Osteocyte (in vitro differentiated cells): ENCODE measurements at regions not wholly inside any gene's neighbourhood (a gene's known extent, or its start where the extent isn't known, plus 50 kb on each side); places are given as distances from the start of the nearest gene placed in this dataset.

ENCODE experiments used
- DNase-seq: peaks from one replicate; pipeline ENCODE4 v3.0.0; 2021; ENCODE audit warnings: mixed read lengths; ENCODE audit not compliant: unreplicated experiment; ENCODE audit errors: extremely low spot score
- H3K27ac Mint-ChIP-seq: one replicate; pipeline ENCODE4 v1.8.0; 2021; ENCODE audit warnings: mild to moderate bottlenecking, mixed read lengths; ENCODE audit not compliant: unreplicated experiment
- H3K27me3 Mint-ChIP-seq: one replicate; pipeline ENCODE4 v1.8.0; 2021; ENCODE audit warnings: mixed read lengths; ENCODE audit not compliant: unreplicated experiment
- H3K36me3 Mint-ChIP-seq: one replicate; pipeline ENCODE4 v1.8.0; 2021; ENCODE audit warnings: mixed read lengths; ENCODE audit not compliant: unreplicated experiment
- H3K4me1 Mint-ChIP-seq: one replicate; pipeline ENCODE4 v1.8.0; 2021; ENCODE audit warnings: mixed read lengths; ENCODE audit not compliant: unreplicated experiment
- H3K4me3 Mint-ChIP-seq: one replicate; pipeline ENCODE4 v1.8.0; 2021; ENCODE audit warnings: mild to moderate bottlenecking, moderate library complexity, mixed read lengths; ENCODE audit not compliant: unreplicated experiment
- H3K9me3 Mint-ChIP-seq: one replicate; pipeline ENCODE4 v1.8.0; 2021; ENCODE audit warnings: mixed read lengths; ENCODE audit not compliant: unreplicated experiment
- TF ChIP-seq, protein P1 (sequence below): fragments of 200-600 bp; sonication (generic); IDR thresholded peaks from 2 replicates; pipeline ENCODE4 v1.5.0; 2021; ENCODE audit warnings: antibody characterized with exemption, mild to moderate bottlenecking, moderate library complexity

DNA sequence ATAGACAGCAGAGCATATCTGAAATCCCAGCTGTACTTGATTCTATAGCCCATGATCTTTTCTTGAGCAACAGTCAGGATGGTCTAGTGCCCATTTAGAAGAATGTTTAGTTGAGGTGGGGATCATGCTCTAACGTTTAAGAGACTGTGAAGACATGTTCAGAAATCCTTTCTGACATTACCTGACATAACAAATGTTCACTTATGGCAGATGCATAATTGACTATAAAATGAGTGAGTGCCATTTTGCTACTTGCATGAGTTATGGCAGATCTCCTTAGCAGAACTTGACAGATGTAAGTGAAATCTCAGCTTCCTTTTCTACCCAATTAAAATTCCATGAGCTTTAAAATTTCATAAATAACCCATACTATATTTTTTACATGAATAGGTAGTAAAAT is 209.5 kb upstream of the MMADHC start:
- no peak overlapping the region for H3K4me3 Mint-ChIP-seq
- DNase-seq = no peak
- H3K4me1 Mint-ChIP-seq = peaks cover 2% of the 10 kb centered on the region
- peaks cover 3% of the 10 kb centered on the region for H3K36me3 Mint-ChIP-seq
- H3K27ac Mint-ChIP-seq = no peak overlapping the region
- TF ChIP-seq, protein P1, sequence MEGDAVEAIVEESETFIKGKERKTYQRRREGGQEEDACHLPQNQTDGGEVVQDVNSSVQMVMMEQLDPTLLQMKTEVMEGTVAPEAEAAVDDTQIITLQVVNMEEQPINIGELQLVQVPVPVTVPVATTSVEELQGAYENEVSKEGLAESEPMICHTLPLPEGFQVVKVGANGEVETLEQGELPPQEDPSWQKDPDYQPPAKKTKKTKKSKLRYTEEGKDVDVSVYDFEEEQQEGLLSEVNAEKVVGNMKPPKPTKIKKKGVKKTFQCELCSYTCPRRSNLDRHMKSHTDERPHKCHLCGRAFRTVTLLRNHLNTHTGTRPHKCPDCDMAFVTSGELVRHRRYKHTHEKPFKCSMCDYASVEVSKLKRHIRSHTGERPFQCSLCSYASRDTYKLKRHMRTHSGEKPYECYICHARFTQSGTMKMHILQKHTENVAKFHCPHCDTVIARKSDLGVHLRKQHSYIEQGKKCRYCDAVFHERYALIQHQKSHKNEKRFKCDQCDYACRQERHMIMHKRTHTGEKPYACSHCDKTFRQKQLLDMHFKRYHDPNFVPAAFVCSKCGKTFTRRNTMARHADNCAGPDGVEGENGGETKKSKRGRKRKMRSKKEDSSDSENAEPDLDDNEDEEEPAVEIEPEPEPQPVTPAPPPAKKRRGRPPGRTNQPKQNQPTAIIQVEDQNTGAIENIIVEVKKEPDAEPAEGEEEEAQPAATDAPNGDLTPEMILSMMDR = no peak
- no peaks in the 10 kb centered on the region for H3K27me3 Mint-ChIP-seq
- H3K9me3 Mint-ChIP-seq = peaks cover 10% of the 10 kb centered on the region

DNA sequence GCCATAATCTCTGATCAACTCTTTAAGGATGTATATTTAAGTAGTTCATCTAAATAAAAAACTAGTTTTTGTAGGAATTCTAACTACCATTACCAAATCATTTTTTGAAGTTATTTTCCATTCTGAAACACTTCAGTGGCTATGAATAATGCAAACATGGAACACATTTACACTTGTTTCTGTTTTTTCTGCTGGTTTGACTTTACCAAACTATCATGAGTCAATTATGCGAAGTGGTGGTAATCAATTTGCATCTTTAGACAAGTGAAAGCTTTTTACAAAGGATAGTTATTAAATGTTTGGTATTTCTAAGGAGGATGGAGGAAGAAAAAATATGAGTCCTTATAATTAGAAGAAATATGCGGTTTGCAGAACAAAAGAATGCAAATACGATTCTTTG is 202.0 kb upstream of the MMADHC start:
- DNase-seq = no peak
- H3K27ac Mint-ChIP-seq = no peak overlapping the region
- H3K36me3 Mint-ChIP-seq = peaks cover 9% of the 10 kb centered on the region
- peaks cover 24% of the 10 kb centered on the region for H3K9me3 Mint-ChIP-seq
- no peaks in the 10 kb centered on the region for H3K27me3 Mint-ChIP-seq
- TF ChIP-seq, protein P1 = no peak
- no peak overlapping the region for H3K4me3 Mint-ChIP-seq
- H3K4me1 Mint-ChIP-seq = no peaks in the 10 kb centered on the region

DNA sequence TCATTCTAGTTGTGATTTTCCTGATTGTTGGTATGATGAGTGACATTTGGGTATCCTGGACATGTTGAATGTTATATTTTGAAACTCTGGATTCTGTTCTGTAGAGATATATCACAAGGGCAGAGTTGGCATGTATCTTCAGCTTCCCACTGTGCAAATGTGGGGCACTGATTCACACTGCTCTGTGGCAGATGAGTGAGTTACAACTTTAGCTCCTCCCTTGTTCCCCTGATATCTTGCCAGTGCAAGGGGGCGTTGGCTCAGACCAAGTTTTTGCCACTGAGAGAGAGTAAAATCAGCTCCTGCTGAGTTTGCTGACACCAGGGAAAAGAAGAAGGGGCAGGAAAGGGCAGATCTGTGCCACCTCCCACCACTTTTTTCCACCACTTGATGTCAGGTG is 199.6 kb upstream of the MMADHC start:
- H3K4me3 Mint-ChIP-seq = no peak overlapping the region
- H3K36me3 Mint-ChIP-seq = peaks cover 5% of the 10 kb centered on the region
- TF ChIP-seq, protein P1 = no peak
- no peaks in the 10 kb centered on the region for H3K4me1 Mint-ChIP-seq
- H3K9me3 Mint-ChIP-seq = peaks cover 16% of the 10 kb centered on the region
- DNase-seq = no peak
- H3K27me3 Mint-ChIP-seq = no peaks in the 10 kb centered on the region
- H3K27ac Mint-ChIP-seq = no peak overlapping the region

DNA sequence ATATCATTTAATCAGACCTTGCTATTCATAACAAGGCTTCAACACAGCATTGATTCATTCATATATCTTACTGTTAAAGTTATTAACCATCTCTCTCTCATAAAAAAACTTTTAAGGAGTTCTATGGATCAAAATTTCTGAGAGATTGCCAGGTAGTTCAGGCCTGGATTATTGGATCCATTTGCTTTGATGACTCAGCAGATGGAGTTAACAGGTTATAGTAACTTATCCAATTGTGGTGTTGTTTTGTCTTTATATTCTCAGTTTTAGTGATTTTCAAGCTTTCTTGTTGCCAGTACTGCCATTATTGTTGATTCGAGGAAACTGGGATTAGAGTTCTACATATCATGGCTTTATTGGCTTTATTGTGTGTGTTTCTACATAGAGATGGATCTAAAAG is 195.7 kb upstream of the MMADHC start:
- TF ChIP-seq, protein P1 = no peak
- H3K27ac Mint-ChIP-seq = no peak overlapping the region
- H3K36me3 Mint-ChIP-seq = peaks cover 5% of the 10 kb centered on the region

DNA sequence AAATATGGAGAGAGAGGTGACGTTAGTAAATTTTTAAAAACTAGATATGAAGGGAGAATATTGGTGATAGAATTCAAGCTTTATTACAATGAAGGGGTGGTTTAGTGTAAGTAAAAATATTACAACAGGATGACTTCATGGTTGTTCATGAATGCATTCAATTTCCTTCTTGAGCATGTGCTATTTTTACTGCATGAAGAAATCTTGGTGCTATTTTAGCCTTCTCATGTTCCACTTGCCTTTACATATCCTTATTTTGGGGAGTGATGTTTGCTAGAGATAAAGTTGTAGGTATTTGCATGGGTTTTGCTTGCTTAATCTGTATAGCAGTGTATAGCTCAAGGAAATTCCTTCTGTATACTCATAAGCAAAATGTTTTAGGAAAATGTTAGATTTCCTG is 195.0 kb upstream of the MMADHC start:
- Mint-ChIP-seq H3K9me3 (peaks cover 22% of the 10 kb centered on the region), H3K4me3 (no peak overlapping the region), H3K27me3 (peaks cover 2% of the 10 kb centered on the region), H3K36me3 (peaks cover 5% of the 10 kb centered on the region), H3K27ac (no peak overlapping the region), H3K4me1 (no peaks in the 10 kb centered on the region)
- TF ChIP-seq, protein P1 = no peak
- no peak for DNase-seq

More for the DNA sequence above, 195.7 kb upstream of the MMADHC start:
- no peak overlapping the region for H3K4me3 Mint-ChIP-seq
- DNase-seq = no peak
- peaks cover 17% of the 10 kb centered on the region for H3K9me3 Mint-ChIP-seq
- no peaks in the 10 kb centered on the region for H3K4me1 Mint-ChIP-seq
- peaks cover 2% of the 10 kb centered on the region for H3K27me3 Mint-ChIP-seq
